HG03066 (cell line): ENCODE measurements at regions not wholly inside any gene's neighbourhood (a gene's known extent, or its start where the extent isn't known, plus 50 kb on each side); places are given as distances from the start of the nearest gene placed in this dataset.

Experiments used
- ATAC-seq: cut with Tn5 transposase; IDR thresholded peaks from one replicate; pipeline ENCODE4 v1.9.1; 2021; ENCODE audit warnings: low read depth; ENCODE audit not compliant: unreplicated experiment

GRCh38 chr7:132733860-132734259, 157.6 kb upstream of the PLXNA4 start:
- ATAC-seq: no peak

DNA sequence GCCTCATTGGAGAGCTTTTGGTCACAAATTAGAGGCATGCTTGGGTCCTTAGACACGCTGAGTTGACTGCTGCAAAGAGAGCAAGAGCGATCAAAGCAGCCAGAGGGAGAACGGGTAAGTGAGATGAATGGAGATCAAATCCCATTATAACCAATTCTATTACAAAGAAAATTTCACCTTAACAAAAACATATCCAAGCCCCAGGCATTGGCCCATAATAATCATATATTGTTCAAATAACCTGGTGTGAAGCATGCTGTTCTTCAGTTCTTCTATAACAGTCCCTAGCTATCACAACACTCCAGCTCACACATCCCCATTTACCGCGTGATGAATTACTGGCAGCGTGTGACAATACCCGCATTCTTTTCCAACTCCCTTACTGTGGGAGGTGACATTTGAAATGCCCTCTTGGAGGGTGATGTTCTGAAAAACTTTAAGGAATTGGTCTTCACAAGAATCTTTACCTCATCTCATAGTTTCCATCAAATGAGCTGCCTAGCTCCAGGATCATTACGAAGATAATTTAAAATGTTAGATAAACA, 156.1 kb upstream of the PLXNA4 start:
- no peak for ATAC-seq

- ATAC-seq: no peak
These were observed 153.8 kb upstream of the PLXNA4 start for GRCh38 chr7:132730105-132730504.

DNA sequence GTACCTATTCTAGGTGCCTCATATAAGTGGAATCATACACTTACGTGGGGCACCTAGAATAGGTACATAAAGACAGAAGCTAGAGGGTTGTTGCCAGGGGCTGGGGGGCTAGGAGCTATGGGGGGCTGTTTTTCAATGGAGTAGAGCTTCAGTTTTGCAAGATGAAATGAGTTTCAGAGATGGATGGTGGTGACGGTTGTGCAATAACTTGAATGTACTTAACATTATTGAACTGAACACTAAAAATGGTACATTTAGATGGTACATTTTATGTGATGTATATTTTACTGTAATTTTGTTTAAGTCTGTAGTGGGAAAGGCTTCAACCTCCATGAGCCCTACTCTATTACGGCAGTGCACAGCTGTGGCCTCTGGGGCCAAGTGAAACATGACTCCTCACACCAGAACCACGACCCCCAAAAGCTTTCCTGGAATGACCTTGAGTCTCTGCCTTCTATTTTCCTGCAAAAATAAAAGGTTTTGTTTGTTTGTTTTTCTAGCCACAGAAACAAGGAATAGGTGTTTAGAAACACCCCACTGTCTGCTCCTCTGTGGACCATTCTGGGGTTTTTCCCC, 147.3 kb upstream of the PLXNA4 start:
- no peak for ATAC-seq

GRCh38 chr7:132720835-132721234, 144.6 kb upstream of the PLXNA4 start:
- ATAC-seq: no peak

DNA sequence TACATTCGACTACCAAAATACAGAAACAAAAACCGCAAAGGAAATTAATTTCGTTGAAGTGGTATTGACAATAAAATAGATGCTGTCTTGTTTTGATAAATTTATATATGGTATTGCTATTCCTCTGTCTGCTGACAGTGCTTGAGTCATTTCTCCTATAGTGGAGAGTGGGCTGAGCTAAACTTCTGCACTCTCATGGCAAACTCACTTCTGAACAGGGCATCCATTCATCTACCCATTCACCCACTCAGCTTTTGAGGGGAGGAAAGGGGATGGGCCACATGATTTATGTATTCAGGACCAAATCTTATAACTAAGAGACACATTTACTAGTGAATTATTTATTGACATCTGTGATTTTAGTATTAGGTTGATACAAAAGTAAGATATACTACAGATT, 137.6 kb upstream of the PLXNA4 start:
- ATAC-seq: no peak

- no peak for ATAC-seq
These were observed 133.8 kb upstream of the PLXNA4 start for GRCh38 chr7:132709971-132710567.

- ATAC-seq: no peak
These were observed 132.2 kb upstream of the PLXNA4 start for GRCh38 chr7:132708470-132708869.

GRCh38 chr7:132705146-132705545, 128.9 kb upstream of the PLXNA4 start:
- ATAC-seq: no peak

DNA sequence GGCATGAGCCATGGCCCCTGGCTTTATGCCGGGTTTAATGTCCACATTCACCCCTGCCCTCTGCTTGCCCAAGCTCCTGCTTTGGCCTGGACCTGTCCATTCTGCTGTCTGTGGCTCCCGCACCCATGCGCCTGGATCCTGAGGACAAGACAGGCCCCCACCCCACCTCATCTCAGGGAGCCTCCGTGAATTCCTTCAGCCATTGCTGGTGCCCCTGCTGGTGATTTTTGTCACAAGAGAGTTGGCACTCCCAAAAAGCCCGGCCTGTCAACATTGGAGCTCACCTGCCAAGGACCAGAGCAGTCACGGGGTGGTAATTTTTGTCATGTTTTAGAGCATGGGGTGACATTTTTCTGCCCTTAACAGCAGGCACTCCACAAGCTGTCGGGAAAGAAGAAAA, 127.5 kb upstream of the PLXNA4 start:
- ATAC-seq: no peak

DNA sequence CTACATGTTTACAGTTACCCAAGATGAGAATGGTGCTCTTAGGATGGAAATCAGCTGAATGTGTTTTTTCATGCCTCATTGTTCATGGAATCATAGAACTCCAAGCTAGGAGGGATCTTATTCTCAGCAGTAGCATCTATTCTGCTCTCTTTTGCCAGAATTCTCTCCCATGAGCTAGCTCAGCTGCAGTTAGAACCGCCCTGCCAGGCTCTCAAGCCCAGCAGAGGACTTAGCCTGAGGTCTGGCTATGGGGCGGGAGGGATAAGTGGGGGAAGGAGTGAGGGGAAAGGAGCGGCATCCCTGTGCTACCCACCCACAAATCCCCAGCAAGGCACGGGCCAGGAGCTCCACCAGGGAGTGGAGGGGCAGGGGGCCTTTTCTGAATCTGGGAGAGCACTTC, 120.7 kb upstream of the PLXNA4 start:
- ATAC-seq: no peak

- ATAC-seq: no peak
These were observed 120.1 kb upstream of the PLXNA4 start for GRCh38 chr7:132696332-132696731.

- no peak for ATAC-seq
These were observed 114.9 kb upstream of the PLXNA4 start for GRCh38 chr7:132691201-132691600.

GRCh38 chr7:132690174-132690573, 113.9 kb upstream of the PLXNA4 start:
- ATAC-seq: no peak

DNA sequence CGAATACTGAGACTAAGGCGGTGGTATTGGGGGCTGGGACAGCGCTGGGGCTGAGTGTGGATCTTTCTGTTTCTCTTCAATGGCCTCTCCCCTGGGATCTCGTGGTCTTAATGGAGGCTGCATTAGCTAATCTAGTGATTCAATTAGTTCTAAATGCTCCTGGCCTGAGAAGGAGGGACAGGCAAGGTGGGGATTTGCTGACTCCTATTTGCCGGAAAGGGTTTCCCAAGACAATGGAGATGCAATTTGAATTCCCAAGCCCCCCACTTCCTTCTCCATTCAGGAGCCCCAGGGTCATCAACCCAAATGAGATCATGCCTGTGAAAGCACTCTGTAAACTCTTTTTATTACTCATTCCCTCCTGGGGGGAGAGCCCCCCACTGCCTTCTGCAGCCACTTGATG, 111.7 kb upstream of the PLXNA4 start:
- no peak for ATAC-seq

DNA sequence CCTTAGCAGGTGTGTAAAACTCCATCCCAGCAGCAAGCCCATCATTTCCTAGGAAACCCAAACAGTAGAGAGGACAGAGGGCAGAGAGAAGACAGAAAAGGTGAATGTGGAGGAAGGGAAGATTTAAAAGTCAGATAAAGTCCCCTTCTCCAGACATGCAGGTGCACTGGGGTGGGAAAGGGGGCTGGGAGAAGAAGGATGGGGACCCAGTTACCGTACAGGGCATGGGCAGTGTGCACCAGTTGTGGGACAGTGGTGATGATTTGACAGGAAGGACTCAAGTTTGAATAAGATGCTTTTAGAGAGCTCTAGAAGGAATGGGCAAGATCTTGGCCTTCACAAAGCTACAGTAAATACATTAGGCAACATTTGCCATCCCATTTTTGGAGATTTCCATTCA, 110.7 kb upstream of the PLXNA4 start:
- ATAC-seq: no peak

DNA sequence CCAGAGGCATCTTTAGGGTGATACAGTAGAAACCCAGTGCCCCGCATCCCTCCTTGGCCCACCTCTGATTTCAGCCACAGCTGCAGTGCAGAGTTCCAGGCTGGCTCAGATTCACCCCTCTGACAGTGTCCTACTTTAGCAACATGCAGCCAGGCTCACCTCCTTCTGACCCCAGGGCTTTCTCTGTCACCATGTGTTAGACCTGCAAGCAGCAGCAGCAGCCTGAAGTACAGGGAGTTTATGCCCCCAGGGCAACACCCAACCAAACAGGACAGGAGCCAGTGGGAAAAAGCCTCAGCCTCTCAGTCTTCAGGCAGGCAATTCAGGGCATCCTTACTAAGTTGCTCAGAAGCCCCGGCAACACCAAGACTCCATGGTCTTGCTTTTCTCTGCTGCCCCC, 109.0 kb upstream of the PLXNA4 start:
- ATAC-seq: no peak

DNA sequence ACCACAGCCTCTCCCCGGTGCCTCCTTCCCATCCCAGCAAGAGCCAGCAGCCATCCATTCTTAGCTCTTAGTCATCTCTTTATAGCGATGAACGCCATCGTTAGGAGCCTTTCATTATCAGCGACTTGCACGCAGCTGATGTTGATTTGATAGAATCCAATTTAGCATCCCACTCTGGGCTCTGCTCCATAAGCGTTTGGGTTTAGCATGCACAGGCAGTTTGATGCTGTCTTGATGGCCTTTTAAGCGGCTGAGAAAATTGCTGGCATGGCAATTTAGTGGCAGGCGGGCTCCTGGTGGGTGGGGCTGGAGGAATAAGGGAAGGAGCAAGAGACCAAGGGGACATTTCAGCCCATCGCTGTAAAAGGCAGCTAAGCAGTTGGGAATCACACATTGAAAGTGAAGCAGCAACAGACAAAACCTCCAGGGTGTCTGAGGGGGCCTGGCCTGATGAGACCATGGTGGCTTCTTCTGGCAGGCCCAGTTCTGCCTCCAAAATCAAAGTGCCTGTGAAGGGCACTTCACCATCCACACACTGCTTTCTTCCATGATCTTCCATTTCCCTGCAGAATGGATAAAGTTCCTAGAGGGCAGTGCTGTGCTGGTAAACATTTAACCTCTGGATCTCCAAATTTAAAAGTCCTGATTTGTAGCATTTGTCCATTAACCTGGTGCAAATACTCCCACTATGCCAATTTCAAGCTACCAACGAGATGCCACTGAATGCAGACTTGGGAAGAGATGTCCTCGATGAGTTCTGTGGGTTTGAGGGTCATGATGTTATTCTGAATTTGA, 107.8 kb upstream of the PLXNA4 start:
- no peak for ATAC-seq

DNA sequence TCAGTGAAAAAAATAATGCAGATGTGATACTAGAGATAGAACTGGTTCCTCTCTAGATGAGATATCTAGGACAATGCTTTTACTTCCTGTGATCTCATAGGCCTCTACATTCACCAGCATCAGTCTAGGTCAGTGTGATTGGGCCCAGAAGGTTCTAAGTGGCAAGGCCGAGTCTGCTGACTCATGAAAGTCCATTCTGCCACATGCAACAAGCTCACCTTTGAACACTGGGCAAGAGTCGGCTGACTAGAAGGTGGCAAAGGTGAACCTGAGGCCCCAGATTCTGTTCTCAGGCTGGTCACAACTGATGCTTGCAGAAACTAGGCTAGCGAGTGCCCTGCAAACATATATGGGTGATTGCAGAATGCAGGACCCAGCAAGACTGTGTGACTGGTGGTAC, 105.7 kb upstream of the PLXNA4 start:
- no peak for ATAC-seq

- no peak for ATAC-seq
These were observed 104.3 kb upstream of the PLXNA4 start for GRCh38 chr7:132680590-132680989.

- ATAC-seq: no peak
These were observed 102.4 kb upstream of the PLXNA4 start for GRCh38 chr7:132678656-132679055.

DNA sequence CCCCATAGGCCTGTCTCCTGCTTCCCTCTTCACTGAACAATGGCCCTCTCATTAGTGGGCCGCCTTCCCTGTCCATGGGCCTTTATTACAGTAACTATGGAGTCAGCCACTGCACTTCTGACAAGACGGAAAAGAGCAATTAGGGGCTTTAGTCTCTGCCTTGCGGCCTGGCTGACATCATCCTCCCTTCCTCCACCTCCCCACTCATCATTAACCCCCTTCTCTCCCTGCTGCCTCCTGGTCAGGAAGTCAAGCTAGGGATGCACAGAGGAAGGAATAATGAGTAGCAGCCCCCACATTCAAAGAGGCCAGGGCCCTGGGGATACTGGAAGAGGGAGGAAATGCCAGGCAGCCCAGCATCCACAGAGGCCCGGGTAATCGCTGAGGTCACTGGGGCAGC, 101.6 kb upstream of the PLXNA4 start:
- no peak for ATAC-seq
